ENCODE measurements at regions not wholly inside any gene's neighbourhood (a gene's known extent, or its start where the extent isn't known, plus 50 kb on each side); places are given as distances from the start of the nearest gene placed in this dataset.
"Not testable (repeated sequence)": the region's sequence is repeated elsewhere in the genome, so short reads cannot be mapped to it uniquely, and the experiment has no call there.

DNA sequence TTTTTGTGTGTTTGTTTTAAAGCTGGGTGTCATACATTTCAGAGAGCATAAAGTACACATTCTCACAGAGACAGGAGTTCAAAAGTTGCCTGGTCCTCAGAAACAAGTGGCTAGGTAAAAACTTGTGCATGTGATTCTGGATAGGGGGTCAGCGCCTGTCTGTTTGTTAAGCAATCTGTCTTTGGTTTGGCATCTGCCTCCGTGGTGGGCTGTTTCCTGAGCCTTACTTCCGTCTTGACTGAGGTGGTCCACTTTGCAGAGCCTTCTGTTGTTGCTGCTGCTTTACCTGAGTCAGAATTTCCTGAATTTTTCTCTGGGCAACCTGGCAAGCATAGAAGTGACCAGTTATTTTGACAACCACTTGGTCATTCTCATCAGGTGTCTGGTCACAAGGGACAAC, 73.8 kb upstream of the RPS6KA2 start:
- TF ChIP-seq, protein P1, sequence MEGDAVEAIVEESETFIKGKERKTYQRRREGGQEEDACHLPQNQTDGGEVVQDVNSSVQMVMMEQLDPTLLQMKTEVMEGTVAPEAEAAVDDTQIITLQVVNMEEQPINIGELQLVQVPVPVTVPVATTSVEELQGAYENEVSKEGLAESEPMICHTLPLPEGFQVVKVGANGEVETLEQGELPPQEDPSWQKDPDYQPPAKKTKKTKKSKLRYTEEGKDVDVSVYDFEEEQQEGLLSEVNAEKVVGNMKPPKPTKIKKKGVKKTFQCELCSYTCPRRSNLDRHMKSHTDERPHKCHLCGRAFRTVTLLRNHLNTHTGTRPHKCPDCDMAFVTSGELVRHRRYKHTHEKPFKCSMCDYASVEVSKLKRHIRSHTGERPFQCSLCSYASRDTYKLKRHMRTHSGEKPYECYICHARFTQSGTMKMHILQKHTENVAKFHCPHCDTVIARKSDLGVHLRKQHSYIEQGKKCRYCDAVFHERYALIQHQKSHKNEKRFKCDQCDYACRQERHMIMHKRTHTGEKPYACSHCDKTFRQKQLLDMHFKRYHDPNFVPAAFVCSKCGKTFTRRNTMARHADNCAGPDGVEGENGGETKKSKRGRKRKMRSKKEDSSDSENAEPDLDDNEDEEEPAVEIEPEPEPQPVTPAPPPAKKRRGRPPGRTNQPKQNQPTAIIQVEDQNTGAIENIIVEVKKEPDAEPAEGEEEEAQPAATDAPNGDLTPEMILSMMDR (IDR thresholded peaks at IDR 0.05; ENCODE audit: low read length): not testable (repeated sequence)
- TF ChIP-seq EZH2 (IDR thresholded peaks at IDR 0.05; ENCODE audit: borderline replicate concordance, low read length): not testable (repeated sequence)

Data from OCI-LY1 (cell line).